ENCODE measurements at regions not wholly inside any gene's neighbourhood (a gene's known extent, or its start where the extent isn't known, plus 50 kb on each side); places are given as distances from the start of the nearest gene placed in this dataset.

- TF ChIP-seq, protein P1, sequence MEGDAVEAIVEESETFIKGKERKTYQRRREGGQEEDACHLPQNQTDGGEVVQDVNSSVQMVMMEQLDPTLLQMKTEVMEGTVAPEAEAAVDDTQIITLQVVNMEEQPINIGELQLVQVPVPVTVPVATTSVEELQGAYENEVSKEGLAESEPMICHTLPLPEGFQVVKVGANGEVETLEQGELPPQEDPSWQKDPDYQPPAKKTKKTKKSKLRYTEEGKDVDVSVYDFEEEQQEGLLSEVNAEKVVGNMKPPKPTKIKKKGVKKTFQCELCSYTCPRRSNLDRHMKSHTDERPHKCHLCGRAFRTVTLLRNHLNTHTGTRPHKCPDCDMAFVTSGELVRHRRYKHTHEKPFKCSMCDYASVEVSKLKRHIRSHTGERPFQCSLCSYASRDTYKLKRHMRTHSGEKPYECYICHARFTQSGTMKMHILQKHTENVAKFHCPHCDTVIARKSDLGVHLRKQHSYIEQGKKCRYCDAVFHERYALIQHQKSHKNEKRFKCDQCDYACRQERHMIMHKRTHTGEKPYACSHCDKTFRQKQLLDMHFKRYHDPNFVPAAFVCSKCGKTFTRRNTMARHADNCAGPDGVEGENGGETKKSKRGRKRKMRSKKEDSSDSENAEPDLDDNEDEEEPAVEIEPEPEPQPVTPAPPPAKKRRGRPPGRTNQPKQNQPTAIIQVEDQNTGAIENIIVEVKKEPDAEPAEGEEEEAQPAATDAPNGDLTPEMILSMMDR (IDR thresholded peaks at IDR 0.05) = no peak
- TF ChIP-seq POLR2A (IDR thresholded peaks at IDR 0.05) = no peak
These were observed 190.0 kb upstream of the GRAMD2B start for GRCh38 chr5:126233256-126233655.
